ENCODE measurements at regions not wholly inside any gene's neighbourhood (a gene's known extent, or its start where the extent isn't known, plus 50 kb on each side); places are given as distances from the start of the nearest gene placed in this dataset.

GRCh38 chr7:24143547-24143946 is 140.4 kb upstream of the NPY start:
- Histone ChIP-seq H3K4me1 (peaks cover 0 to 5% (median 0%) of the 10 kb centered on the region in 4 donors), H3K9me3 (no peaks in the 10 kb centered on the region), H3K36me3 (no peaks in the 10 kb centered on the region), H3K27me3 (no peaks in the 10 kb centered on the region), H3K4me3 (no peak overlapping the region), H3K27ac (no peak overlapping the region)
- no peak for DNase-seq
- WGBS, 5 donors = 85 to 93% (median 91%) methylated on average over 4 of the region's 4 CpGs
- intact Hi-C loops (cut with DNase I; ENCODE audit: low total_unique reads) = no loop called here
- no peak for TF ChIP-seq CTCF (IDR thresholded peaks at IDR 0.05)
- TF ChIP-seq EP300 (IDR thresholded peaks at IDR 0.05) = no peak
- no peak for TF ChIP-seq POLR2A (IDR thresholded peaks at IDR 0.05)
- no peak for TF ChIP-seq POLR2AphosphoS5 (IDR thresholded peaks at IDR 0.05)

GRCh38 chr7:24151944-24152343 is 132.0 kb upstream of the NPY start:
- no peaks in the 10 kb centered on the region for H3K36me3 ChIP-seq
- intact Hi-C loops (cut with DNase I; ENCODE audit: low total_unique reads) = no loop called here
- H3K4me3 ChIP-seq = no peak overlapping the region
- no peaks in the 10 kb centered on the region for H3K27me3 ChIP-seq
- no peak for DNase-seq
- TF ChIP-seq CTCF (IDR thresholded peaks at IDR 0.05) (no peak), POLR2AphosphoS5 (IDR thresholded peaks at IDR 0.05) (no peak), POLR2A (IDR thresholded peaks at IDR 0.05) (no peak), EP300 (IDR thresholded peaks at IDR 0.05) (no peak)
- WGBS, 5 donors = 65 to 83% (median 73%) methylated on average over 1 of the region's 1 CpG
- no peak overlapping the region for H3K27ac ChIP-seq
- H3K9me3 ChIP-seq = peaks cover 0 to 19% (median 11%) of the 10 kb centered on the region in 4 donors
- H3K4me1 ChIP-seq = no peaks in the 10 kb centered on the region

- TF ChIP-seq POLR2A (IDR thresholded peaks at IDR 0.05) = no peak
- TF ChIP-seq POLR2AphosphoS5 (IDR thresholded peaks at IDR 0.05) = no peak
- no peak for TF ChIP-seq EP300 (IDR thresholded peaks at IDR 0.05)
- TF ChIP-seq CTCF (IDR thresholded peaks at IDR 0.05) = no peak
- H3K9me3 ChIP-seq = peaks cover 0 to 19% (median 11%) of the 10 kb centered on the region in 4 donors
- no peaks in the 10 kb centered on the region for H3K4me1 ChIP-seq
- no peaks in the 10 kb centered on the region for H3K27me3 ChIP-seq
- no peak overlapping the region for H3K4me3 ChIP-seq
- WGBS, 5 donors = 5 to 26% (median 22%) methylated on average over 1 of the region's 1 CpG
- no peaks in the 10 kb centered on the region for H3K36me3 ChIP-seq
- DNase-seq = no peak
- H3K27ac ChIP-seq = no peak overlapping the region
- intact Hi-C loops (cut with DNase I; ENCODE audit: low total_unique reads) = no loop called here
These were observed 131.6 kb upstream of the NPY start for GRCh38 chr7:24152356-24152755.

GRCh38 chr7:24152877-24153472 is 131.0 kb upstream of the NPY start:
- intact Hi-C loops (cut with DNase I; ENCODE audit: low total_unique reads) = no loop called here
- TF ChIP-seq POLR2A (IDR thresholded peaks at IDR 0.05) = no peak
- TF ChIP-seq CTCF (IDR thresholded peaks at IDR 0.05) = no peak
- no peak for TF ChIP-seq EP300 (IDR thresholded peaks at IDR 0.05)
- TF ChIP-seq POLR2AphosphoS5 (IDR thresholded peaks at IDR 0.05) = no peak
- Histone ChIP-seq H3K36me3 (no peaks in the 10 kb centered on the region), H3K27me3 (no peaks in the 10 kb centered on the region), H3K27ac (no peak overlapping the region), H3K4me3 (no peak overlapping the region), H3K4me1 (no peaks in the 10 kb centered on the region), H3K9me3 (peaks cover 0 to 19% (median 11%) of the 10 kb centered on the region in 4 donors)
- no peak for DNase-seq
- WGBS, 5 donors = 65 to 71% (median 68%) methylated on average over 6 of the region's 6 CpGs
